B cell (primary cell): ENCODE measurements at regions not wholly inside any gene's neighbourhood (a gene's known extent, or its start where the extent isn't known, plus 50 kb on each side); places are given as distances from the start of the nearest gene placed in this dataset.

ENCODE experiments used
- ATAC-seq: fragments of 200-7000 bp; cut with Tn5 transposase; one replicate; pipeline ENCODE4 v1.10.0; 2021; ENCODE audit warnings: low read depth, mild to moderate bottlenecking, moderate number of reproducible peaks, moderate library complexity
- CTCF ChIA-PET: fragments of 350-600 bp; sonication (Branson Sonifier 250); formaldehyde crosslinking; loops from one replicate; lab custom pipeline; 2021; ENCODE audit warnings: antibody characterized with exemption, inconsistent platforms; lab: Charles Lee
- POLR2A ChIA-PET: fragments of 350-600 bp; sonication (Branson Sonifier 250); formaldehyde crosslinking; loops from one replicate; lab custom pipeline; 2021; ENCODE audit warnings: antibody characterized with exemption; lab: Charles Lee
- DNase-seq: peaks from one replicate; pipeline ENCODE4 v3.0.0; 2013
- H2AFZ ChIP-seq: 2 replicates; pipeline ENCODE4 v1.6.1; 2012; ENCODE audit warnings: mild to moderate bottlenecking, low read depth, low read length; ENCODE audit not compliant: insufficient read depth, poor library complexity, severe bottlenecking
- H3K27ac ChIP-seq, 2 donors: 1 replicate in 1 of 2; 2 replicates in 1 of 2; pipeline ENCODE4 v1.5.1; 2012 to 2013; ENCODE audit warnings: low read length in 2 of 2, mild to moderate bottlenecking in 2 of 2, moderate library complexity in 1 of 2
- H3K27me3 ChIP-seq, 4 experiments: fragments of 200-600 bp in 1 of 4; sonication (generic) in 1 of 4; replicated peaks in 1 of 4; 1 replicate in 2 of 4; 2 replicates in 2 of 4; pipeline versions ENCODE4 v1.6.1 to v1.7.0; 2013 to 2016; ENCODE audit warnings: low read length in 3 of 4, mild to moderate bottlenecking in 2 of 4, mixed read lengths in 1 of 4, moderate library complexity in 1 of 4; ENCODE audit not compliant: insufficient read depth in 4 of 4, control insufficient read depth in 3 of 4; ENCODE audit errors: control extremely low read depth in 1 of 4
- H3K36me3 ChIP-seq, 2 experiments: replicated peaks in 1 of 2; 1 replicate in 1 of 2; 2 replicates in 1 of 2; pipeline versions ENCODE4 v1.6.1 to v1.7.1; 2013; ENCODE audit warnings: low read length in 1 of 2; ENCODE audit not compliant: insufficient read depth in 2 of 2, control insufficient read depth in 1 of 2; ENCODE audit errors: control extremely low read depth in 1 of 2, extremely low read depth in 1 of 2
- H3K4me1 ChIP-seq, 2 donors: fragments of 200-600 bp in 1 of 2; sonication (generic) in 1 of 2; 1 replicate in 1 of 2; 2 replicates in 1 of 2; pipeline versions ENCODE4 v1.5.1 to v1.6.1; 2013 to 2017; ENCODE audit warnings: low read length in 2 of 2; ENCODE audit not compliant: control insufficient read depth in 2 of 2, insufficient read depth in 2 of 2
- H3K4me2 ChIP-seq: replicated peaks from 2 replicates; pipeline ENCODE3; 2012; ENCODE audit warnings: mild to moderate bottlenecking, low read depth, low read length; ENCODE audit not compliant: poor library complexity, severe bottlenecking
- H3K4me3 ChIP-seq, 5 experiments: fragments of 200-600 bp in 1 of 5; sonication (generic) in 1 of 5; 1 replicate in 3 of 5; 2 replicates in 2 of 5; pipeline versions ENCODE4 v1.5.1 to v1.7.0; 2011 to 2016; ENCODE audit warnings: low read length in 4 of 5, mild to moderate bottlenecking in 4 of 5, low read depth in 2 of 5, control low read depth in 1 of 5, moderate library complexity in 1 of 5; ENCODE audit not compliant: insufficient read depth in 1 of 5; ENCODE audit errors: control extremely low read depth in 1 of 5, extremely low read depth in 1 of 5
- H3K79me2 ChIP-seq: fragments of 200-600 bp; sonication (generic); one replicate; pipeline ENCODE4 v1.6.0; 2016; ENCODE audit warnings: low read length; ENCODE audit not compliant: control insufficient read depth, insufficient read depth
- H3K9ac ChIP-seq: fragments of 200-600 bp; sonication (generic); 2 replicates; pipeline ENCODE4 v1.6.1; 2017; ENCODE audit warnings: mild to moderate bottlenecking, low read length, moderate library complexity
- H3K9me3 ChIP-seq, 3 donors: one replicate each; pipeline versions ENCODE4 v1.6.1 to v1.7.1; 2013; ENCODE audit warnings: low read length in 2 of 3; ENCODE audit not compliant: control insufficient read depth in 2 of 3, insufficient read depth in 1 of 3; ENCODE audit errors: control extremely low read depth in 1 of 3
- H4K20me1 ChIP-seq: 2 replicates; pipeline ENCODE4 v1.6.0; 2012; ENCODE audit warnings: mild to moderate bottlenecking, low read length; ENCODE audit not compliant: insufficient read depth, control insufficient read depth, poor library complexity, severe bottlenecking
- H3K27ac Mint-ChIP-seq: one replicate; pipeline ENCODE4 v1.8.0; 2021; ENCODE audit warnings: mixed read lengths
- H3K27me3 Mint-ChIP-seq: one replicate; pipeline ENCODE4 v1.8.0; 2021; ENCODE audit warnings: mixed read lengths
- H3K4me1 Mint-ChIP-seq: one replicate; pipeline ENCODE4 v1.8.0; 2021; ENCODE audit warnings: mixed read lengths
- H3K4me3 Mint-ChIP-seq: one replicate; pipeline ENCODE4 v1.8.0; 2021; ENCODE audit warnings: mixed read lengths
- H3K9me3 Mint-ChIP-seq: one replicate; pipeline ENCODE4 v1.8.0; 2022; ENCODE audit warnings: mixed read lengths; ENCODE audit not compliant: insufficient read depth
- EZH2 ChIP-seq: IDR thresholded peaks from 2 replicates; pipeline ENCODE4 v1.6.1; 2012; ENCODE audit warnings: borderline replicate concordance, low read depth, mild to moderate bottlenecking, moderate library complexity, low read length; ENCODE audit not compliant: insufficient read depth, poor library complexity, severe bottlenecking
- WGBS: methylation state at CpG from one replicate; pipeline ENCODE4 v1.1.5; 2013; ENCODE audit warnings: missing lambda C conversion rate; ENCODE audit not compliant: insufficient coverage; 5-methylcytosine and 5-hydroxymethylcytosine counted together
- intact Hi-C: fragments of 100-400 bp; cut with micrococcal nuclease; formaldehyde crosslinking; loops from one replicate; pipeline ENCODE4 v1.10.0; 2022
- TF ChIP-seq, protein P1 (sequence below): fragments of 200-600 bp; IDR thresholded peaks from one replicate; pipeline ENCODE4 v1.8.0; 2022; ENCODE audit warnings: antibody characterized with exemption, mild to moderate bottlenecking

DNA sequence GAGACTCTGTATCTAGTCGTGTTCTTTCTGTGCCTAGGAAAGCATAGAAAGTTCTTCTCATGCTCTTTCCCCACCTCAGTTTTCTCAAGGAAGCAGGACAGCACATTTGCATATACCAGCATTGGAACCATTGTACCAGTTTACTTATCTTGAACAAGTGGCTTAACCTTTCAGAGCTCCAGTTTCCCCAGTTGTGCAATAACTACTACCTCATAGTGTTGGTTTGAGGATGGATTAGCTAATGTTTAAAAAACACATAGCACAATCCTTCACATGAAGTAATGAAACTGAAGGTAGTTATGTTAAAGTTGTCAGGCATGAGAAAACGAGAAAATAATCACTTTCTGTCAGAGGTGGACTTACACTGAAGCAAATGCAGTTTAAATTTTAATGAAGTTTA, 92.2 kb upstream of the H2AZ1 start:
- Mint-ChIP-seq H3K27ac (no peak overlapping the region), H3K4me1 (no peaks in the 10 kb centered on the region), H3K4me3 (no peak overlapping the region), H3K27me3 (no peaks in the 10 kb centered on the region), H3K9me3 (no peaks in the 10 kb centered on the region)
- DNase-seq (no peak), ATAC-seq (no peak)
- Histone ChIP-seq H3K4me3 (no peak overlapping the region), H3K4me1 (no peaks in the 10 kb centered on the region), H3K9me3 (peaks cover 0 to 5% (median 0%) of the 10 kb centered on the region in 3 donors), H3K4me2 (no peak overlapping the region), H3K27me3 (no peaks in the 10 kb centered on the region), H3K36me3 (no peaks in the 10 kb centered on the region), H3K9ac (no peak overlapping the region), H4K20me1 (no peaks in the 10 kb centered on the region), H2AFZ (no peak overlapping the region), H3K27ac (no peak overlapping the region), H3K79me2 (no peaks in the 10 kb centered on the region)
- intact Hi-C loops = no loop called here
- WGBS = 100% methylated on average over 1 of the region's 2 CpGs
- ChIA-PET CTCF (interaction anchor here (0.5 kb wide), 1 partner anchor 80 kb away, joined by 3 read pairs; no protein-coding TSS in a partner anchor), POLR2A (no interaction called here)
- TF ChIP-seq, protein P1, sequence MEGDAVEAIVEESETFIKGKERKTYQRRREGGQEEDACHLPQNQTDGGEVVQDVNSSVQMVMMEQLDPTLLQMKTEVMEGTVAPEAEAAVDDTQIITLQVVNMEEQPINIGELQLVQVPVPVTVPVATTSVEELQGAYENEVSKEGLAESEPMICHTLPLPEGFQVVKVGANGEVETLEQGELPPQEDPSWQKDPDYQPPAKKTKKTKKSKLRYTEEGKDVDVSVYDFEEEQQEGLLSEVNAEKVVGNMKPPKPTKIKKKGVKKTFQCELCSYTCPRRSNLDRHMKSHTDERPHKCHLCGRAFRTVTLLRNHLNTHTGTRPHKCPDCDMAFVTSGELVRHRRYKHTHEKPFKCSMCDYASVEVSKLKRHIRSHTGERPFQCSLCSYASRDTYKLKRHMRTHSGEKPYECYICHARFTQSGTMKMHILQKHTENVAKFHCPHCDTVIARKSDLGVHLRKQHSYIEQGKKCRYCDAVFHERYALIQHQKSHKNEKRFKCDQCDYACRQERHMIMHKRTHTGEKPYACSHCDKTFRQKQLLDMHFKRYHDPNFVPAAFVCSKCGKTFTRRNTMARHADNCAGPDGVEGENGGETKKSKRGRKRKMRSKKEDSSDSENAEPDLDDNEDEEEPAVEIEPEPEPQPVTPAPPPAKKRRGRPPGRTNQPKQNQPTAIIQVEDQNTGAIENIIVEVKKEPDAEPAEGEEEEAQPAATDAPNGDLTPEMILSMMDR = no peak
- no peak for TF ChIP-seq EZH2

DNA sequence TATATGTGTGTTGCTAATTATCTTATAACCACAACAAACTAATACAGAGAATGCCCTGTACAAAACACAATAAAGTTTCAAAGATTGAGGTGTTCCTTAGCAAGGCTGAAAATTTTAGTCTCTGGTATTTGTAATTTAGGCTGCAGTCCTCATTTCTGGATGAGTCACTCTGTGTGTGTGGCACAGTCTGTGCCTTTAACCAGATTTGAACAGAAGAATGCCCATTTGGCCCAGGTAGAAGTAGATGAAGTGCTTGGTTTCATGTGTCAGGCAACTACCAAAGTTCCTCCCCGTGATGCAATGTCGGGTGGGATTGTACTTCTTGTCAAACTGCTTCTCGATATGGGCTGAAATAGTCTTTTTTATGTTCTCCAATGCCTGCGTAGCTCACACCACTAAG, 91.6 kb upstream of the H2AZ1 start:
- Histone ChIP-seq H3K27me3 (no peaks in the 10 kb centered on the region), H3K27ac (no peak overlapping the region), H4K20me1 (no peaks in the 10 kb centered on the region), H3K9me3 (peaks cover 0 to 5% (median 0%) of the 10 kb centered on the region in 3 donors), H3K4me1 (no peaks in the 10 kb centered on the region), H3K4me3 (no peak overlapping the region), H2AFZ (no peak overlapping the region), H3K4me2 (no peak overlapping the region), H3K36me3 (no peaks in the 10 kb centered on the region), H3K79me2 (no peaks in the 10 kb centered on the region), H3K9ac (no peak overlapping the region)
- 100% methylated on average over 3 of the region's 4 CpGs for WGBS
- peaks cover 3% of the 10 kb centered on the region for H3K9me3 Mint-ChIP-seq
- H3K27me3 Mint-ChIP-seq = no peaks in the 10 kb centered on the region
- POLR2A ChIA-PET = no interaction called here
- no peak overlapping the region for H3K4me3 Mint-ChIP-seq
- no peaks in the 10 kb centered on the region for H3K4me1 Mint-ChIP-seq
- DNase-seq = no peak
- no peak for ATAC-seq
- CTCF ChIA-PET = no interaction called here
- H3K27ac Mint-ChIP-seq = no peak overlapping the region
- TF ChIP-seq, protein P1 = no peak
- TF ChIP-seq EZH2 = no peak
- intact Hi-C loops = no loop called here
